ENCODE measurements at regions not wholly inside any gene's neighbourhood (a gene's known extent, or its start where the extent isn't known, plus 50 kb on each side); places are given as distances from the start of the nearest gene placed in this dataset.

- no peak overlapping the region for H3K27ac ChIP-seq
- 0 to 69% methylated on average over 1 to 4 of the region's 4 CpGs for WGBS, 2 donors (ENCODE audit: low coverage in 1 of 2)
- intact Hi-C loops (cut with DNase I; ENCODE audit: low total_unique reads) (no loop called here), in situ Hi-C loops (cut with MboI; ENCODE audit: low pct_ligation_motif_present in 1 of 4, low pct_unique_long_range_greater_than_20kb in 1 of 4, low sequenced_read_pairs in 3 of 4) (no loop called here)
- no peaks in the 10 kb centered on the region for H3K9me3 ChIP-seq
- no peaks in the 10 kb centered on the region for H3K27me3 ChIP-seq
- no peak overlapping the region for H3K4me3 ChIP-seq
- no peak for DNase-seq
- H3K4me1 ChIP-seq = no peaks in the 10 kb centered on the region
- no peak for TF ChIP-seq EP300 (IDR thresholded peaks at IDR 0.05; ENCODE audit: low read depth)
- TF ChIP-seq POLR2A (IDR thresholded peaks at IDR 0.05) = no peak
- TF ChIP-seq, protein P1, sequence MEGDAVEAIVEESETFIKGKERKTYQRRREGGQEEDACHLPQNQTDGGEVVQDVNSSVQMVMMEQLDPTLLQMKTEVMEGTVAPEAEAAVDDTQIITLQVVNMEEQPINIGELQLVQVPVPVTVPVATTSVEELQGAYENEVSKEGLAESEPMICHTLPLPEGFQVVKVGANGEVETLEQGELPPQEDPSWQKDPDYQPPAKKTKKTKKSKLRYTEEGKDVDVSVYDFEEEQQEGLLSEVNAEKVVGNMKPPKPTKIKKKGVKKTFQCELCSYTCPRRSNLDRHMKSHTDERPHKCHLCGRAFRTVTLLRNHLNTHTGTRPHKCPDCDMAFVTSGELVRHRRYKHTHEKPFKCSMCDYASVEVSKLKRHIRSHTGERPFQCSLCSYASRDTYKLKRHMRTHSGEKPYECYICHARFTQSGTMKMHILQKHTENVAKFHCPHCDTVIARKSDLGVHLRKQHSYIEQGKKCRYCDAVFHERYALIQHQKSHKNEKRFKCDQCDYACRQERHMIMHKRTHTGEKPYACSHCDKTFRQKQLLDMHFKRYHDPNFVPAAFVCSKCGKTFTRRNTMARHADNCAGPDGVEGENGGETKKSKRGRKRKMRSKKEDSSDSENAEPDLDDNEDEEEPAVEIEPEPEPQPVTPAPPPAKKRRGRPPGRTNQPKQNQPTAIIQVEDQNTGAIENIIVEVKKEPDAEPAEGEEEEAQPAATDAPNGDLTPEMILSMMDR (IDR thresholded peaks at IDR 0.05) = no peak
- no peak for TF ChIP-seq POLR2AphosphoS5 (IDR thresholded peaks at IDR 0.05)
- H3K36me3 ChIP-seq = no peaks in the 10 kb centered on the region
Observed at GRCh38 chr18:27860011-27860410, 316.9 kb downstream of the CDH2 start.

DNA sequence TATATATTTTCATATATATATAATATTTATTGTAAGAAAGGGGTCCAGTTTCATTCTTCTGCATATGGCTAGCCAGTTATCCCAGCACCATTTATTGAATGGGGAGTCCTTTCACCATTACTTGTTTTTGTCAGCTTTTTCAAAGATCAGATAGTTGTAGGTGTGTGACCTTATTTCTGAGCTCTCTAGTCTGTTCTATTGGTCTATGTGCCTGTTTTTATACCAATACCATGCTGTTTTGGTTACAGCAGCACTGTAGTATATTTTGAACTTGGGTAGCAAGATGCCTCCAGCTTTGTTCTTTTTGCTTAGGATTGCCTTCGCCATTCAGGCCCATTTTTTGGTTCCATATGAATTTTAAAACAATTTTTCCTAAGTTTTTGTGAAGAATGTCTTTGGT lies 320.1 kb downstream of the CDH2 start:
- Histone ChIP-seq H3K36me3 (no peaks in the 10 kb centered on the region), H3K27ac (no peak overlapping the region), H3K4me3 (no peak overlapping the region), H3K27me3 (no peaks in the 10 kb centered on the region), H3K4me1 (no peaks in the 10 kb centered on the region), H3K9me3 (no peaks in the 10 kb centered on the region)
- DNase-seq = no peak
- intact Hi-C loops (cut with DNase I; ENCODE audit: low total_unique reads) = no loop called here
- in situ Hi-C loops (cut with MboI; ENCODE audit: low pct_ligation_motif_present in 1 of 4, low pct_unique_long_range_greater_than_20kb in 1 of 4, low sequenced_read_pairs in 3 of 4) = no loop called here
- WGBS, 2 donors (ENCODE audit: low coverage in 1 of 2) = 86 to 90% methylated on average over 1 of the region's 1 CpG
- no peak for TF ChIP-seq POLR2A (IDR thresholded peaks at IDR 0.05)
- TF ChIP-seq, protein P1 (IDR thresholded peaks at IDR 0.05) = no peak
- TF ChIP-seq POLR2AphosphoS5 (IDR thresholded peaks at IDR 0.05) = no peak
- no peak for TF ChIP-seq EP300 (IDR thresholded peaks at IDR 0.05; ENCODE audit: low read depth)

DNA sequence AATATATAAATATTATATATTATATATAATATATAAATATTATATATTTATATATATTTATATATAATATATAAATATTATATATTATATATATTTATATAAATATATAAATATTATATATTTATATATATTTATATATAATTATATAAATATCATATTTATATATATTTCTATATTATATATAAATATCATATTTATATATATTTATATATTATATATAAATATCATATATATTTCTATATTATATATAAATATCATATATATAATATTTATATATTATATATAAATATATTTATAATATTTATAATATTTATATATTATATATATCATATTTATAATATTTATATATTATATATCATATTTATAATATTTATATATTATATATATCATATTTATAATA lies 321.4 kb downstream of the CDH2 start:
- no peak for DNase-seq
- no peaks in the 10 kb centered on the region for H3K27me3 ChIP-seq
- no peaks in the 10 kb centered on the region for H3K9me3 ChIP-seq
- intact Hi-C loops (cut with DNase I; ENCODE audit: low total_unique reads) (no loop called here), in situ Hi-C loops (cut with MboI; ENCODE audit: low pct_ligation_motif_present in 1 of 4, low pct_unique_long_range_greater_than_20kb in 1 of 4, low sequenced_read_pairs in 3 of 4) (no loop called here)
- H3K4me1 ChIP-seq = no peaks in the 10 kb centered on the region
- TF ChIP-seq, protein P1 (IDR thresholded peaks at IDR 0.05) = no peak
- TF ChIP-seq POLR2A (IDR thresholded peaks at IDR 0.05) = no peak
- no peak for TF ChIP-seq EP300 (IDR thresholded peaks at IDR 0.05; ENCODE audit: low read depth)
- no peak for TF ChIP-seq POLR2AphosphoS5 (IDR thresholded peaks at IDR 0.05)
- no peaks in the 10 kb centered on the region for H3K36me3 ChIP-seq
- H3K4me3 ChIP-seq = no peak overlapping the region
- H3K27ac ChIP-seq = no peak overlapping the region

DNA sequence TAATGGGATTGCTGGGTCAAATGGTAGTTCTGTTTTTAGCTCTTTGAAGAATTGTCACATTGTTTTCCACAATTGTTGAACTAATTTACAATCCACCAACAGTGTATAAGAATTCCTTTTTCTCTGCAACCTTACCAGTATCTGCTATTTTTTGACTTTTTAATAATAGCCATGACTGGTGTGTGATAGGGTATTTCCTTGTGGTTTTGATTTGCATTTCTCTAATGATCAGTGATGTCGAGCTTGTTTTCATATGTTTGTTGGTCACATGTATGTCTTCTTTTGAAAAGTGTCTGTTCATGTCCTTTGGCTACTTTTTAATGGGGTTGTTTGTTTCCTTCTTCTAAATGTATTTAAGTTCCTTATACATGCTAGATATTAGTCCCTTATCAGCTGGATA lies 322.3 kb downstream of the CDH2 start:
- no peaks in the 10 kb centered on the region for H3K9me3 ChIP-seq
- no peak overlapping the region for H3K4me3 ChIP-seq
- 91 to 100% methylated on average over 1 of the region's 1 CpG for WGBS, 2 donors (ENCODE audit: low coverage in 1 of 2)
- TF ChIP-seq POLR2AphosphoS5 (IDR thresholded peaks at IDR 0.05) (no peak), EP300 (IDR thresholded peaks at IDR 0.05; ENCODE audit: low read depth) (no peak), POLR2A (IDR thresholded peaks at IDR 0.05) (no peak)
- TF ChIP-seq, protein P1 (IDR thresholded peaks at IDR 0.05) = no peak
- in situ Hi-C loops (cut with MboI; ENCODE audit: low pct_ligation_motif_present in 1 of 4, low pct_unique_long_range_greater_than_20kb in 1 of 4, low sequenced_read_pairs in 3 of 4) (no loop called here), intact Hi-C loops (cut with DNase I; ENCODE audit: low total_unique reads) (no loop called here)
- no peaks in the 10 kb centered on the region for H3K4me1 ChIP-seq
- H3K27me3 ChIP-seq = no peaks in the 10 kb centered on the region
- H3K27ac ChIP-seq = no peak overlapping the region
- DNase-seq = no peak
- no peaks in the 10 kb centered on the region for H3K36me3 ChIP-seq
